NCI-H2196 treated with DMSO at 0.1 percent for 48 hours (cell line): ENCODE measurements at regions not wholly inside any gene's neighbourhood (a gene's known extent, or its start where the extent isn't known, plus 50 kb on each side); places are given as distances from the start of the nearest gene placed in this dataset.

Experiments
- DNase-seq: peaks from one replicate; lab custom pipeline; 2025; ENCODE audit not compliant: unreplicated experiment; lab: John Stamatoyannopoulos, UW

GRCh38 chr4:104766676-104767075, 272.0 kb upstream of the CXXC4 start:
- DNase-seq, result no peak

GRCh38 chr4:104772849-104773248, 278.2 kb upstream of the CXXC4 start:
- no peak for DNase-seq

GRCh38 chr4:104795264-104795939, 300.7 kb upstream of the CXXC4 start:
- no peak for DNase-seq

GRCh38 chr4:104811727-104812126, 317.0 kb upstream of the CXXC4 start:
- no peak for DNase-seq

- no peak for DNase-seq
These were observed 321.0 kb upstream of the CXXC4 start for GRCh38 chr4:104815665-104816064.

GRCh38 chr4:104818579-104818978, 323.9 kb upstream of the CXXC4 start:
- DNase-seq, result no peak

GRCh38 chr4:104826171-104826570, 320.5 kb upstream of the TET2 start:
- DNase-seq, result no peak

- no peak for DNase-seq
These were observed 316.9 kb upstream of the TET2 start for GRCh38 chr4:104829761-104830160.

GRCh38 chr4:104848597-104849225, 298.0 kb upstream of the TET2 start:
- no peak for DNase-seq

- DNase-seq, result no peak
These were observed 287.0 kb upstream of the TET2 start for GRCh38 chr4:104859601-104860237.

GRCh38 chr4:104860238-104861123, 286.2 kb upstream of the TET2 start:
- peak; percentile 28 for DNase-seq

- no peak for DNase-seq
These were observed 279.9 kb upstream of the TET2 start for GRCh38 chr4:104866809-104867208.

GRCh38 chr4:104868533-104868932, 278.1 kb upstream of the TET2 start:
- DNase-seq, result no peak

GRCh38 chr4:104868958-104869357, 277.7 kb upstream of the TET2 start:
- no peak for DNase-seq

- DNase-seq, result no peak
These were observed 276.8 kb upstream of the TET2 start for GRCh38 chr4:104869831-104870230.

GRCh38 chr4:104870495-104871233, 276.0 kb upstream of the TET2 start:
- DNase-seq, result no peak

- no peak for DNase-seq
These were observed 267.7 kb upstream of the TET2 start for GRCh38 chr4:104878936-104879335.

- DNase-seq, result no peak
These were observed 267.3 kb upstream of the TET2 start for GRCh38 chr4:104879367-104879766.

- DNase-seq, result no peak
These were observed 266.8 kb upstream of the TET2 start for GRCh38 chr4:104879854-104880253.

- DNase-seq, result no peak
These were observed 265.4 kb upstream of the TET2 start for GRCh38 chr4:104881136-104881886.
